GM18519 (cell line): ENCODE measurements at regions not wholly inside any gene's neighbourhood (a gene's known extent, or its start where the extent isn't known, plus 50 kb on each side); places are given as distances from the start of the nearest gene placed in this dataset.
"Not testable (repeated sequence)": the region's sequence is repeated elsewhere in the genome, so short reads cannot be mapped to it uniquely, and the experiment has no call there.

Source experiments
- ATAC-seq: cut with Tn5 transposase; IDR thresholded peaks from one replicate; pipeline ENCODE4 v1.9.1; 2021; ENCODE audit warnings: mild to moderate bottlenecking, moderate library complexity; ENCODE audit not compliant: unreplicated experiment, low FRiP score

GRCh38 chr6:21946298-21946783 is 350.5 kb downstream of the PRL start:
- no peak for ATAC-seq

- not testable (repeated sequence) for ATAC-seq
These were observed 349.6 kb downstream of the PRL start for GRCh38 chr6:21947227-21947626.

- no peak for ATAC-seq
These were observed 349.0 kb downstream of the PRL start for GRCh38 chr6:21947731-21948386.

- ATAC-seq = no peak
These were observed 347.5 kb downstream of the PRL start for GRCh38 chr6:21949211-21949801.

GRCh38 chr6:21952367-21952766 is 344.5 kb downstream of the PRL start:
- ATAC-seq = no peak

GRCh38 chr6:21953831-21954801 is 342.7 kb downstream of the PRL start:
- ATAC-seq = no peak

- ATAC-seq = no peak
These were observed 341.7 kb downstream of the PRL start for GRCh38 chr6:21955053-21955595.

- ATAC-seq = no peak
These were observed 340.9 kb downstream of the PRL start for GRCh38 chr6:21955951-21956350.

- ATAC-seq = no peak
These were observed 338.4 kb downstream of the PRL start for GRCh38 chr6:21958428-21958827.

GRCh38 chr6:21961226-21961625 is 335.6 kb downstream of the PRL start:
- ATAC-seq = no peak

GRCh38 chr6:21965016-21965415 is 331.8 kb downstream of the PRL start:
- no peak for ATAC-seq

- ATAC-seq = no peak
These were observed 330.8 kb downstream of the PRL start for GRCh38 chr6:21965953-21966539.

GRCh38 chr6:21967056-21967974 is 329.5 kb downstream of the PRL start:
- no peak for ATAC-seq

GRCh38 chr6:21968411-21968810 is 328.4 kb downstream of the PRL start:
- ATAC-seq = no peak

GRCh38 chr6:21969192-21969591 is 327.6 kb downstream of the PRL start:
- ATAC-seq = no peak

GRCh38 chr6:21970569-21971300 is 326.1 kb downstream of the PRL start:
- no peak for ATAC-seq

- ATAC-seq = no peak
These were observed 325.3 kb downstream of the PRL start for GRCh38 chr6:21971541-21971940.

GRCh38 chr6:21972516-21972915 is 324.3 kb downstream of the PRL start:
- ATAC-seq = no peak

- no peak for ATAC-seq
These were observed 319.5 kb downstream of the PRL start for GRCh38 chr6:21977346-21977745.
